ENCODE measurements at regions not wholly inside any gene's neighbourhood (a gene's known extent, or its start where the extent isn't known, plus 50 kb on each side); places are given as distances from the start of the nearest gene placed in this dataset.

- no peak for TF ChIP-seq EZH2 (IDR thresholded peaks at IDR 0.05; ENCODE audit: borderline replicate concordance, insufficient read depth, low read depth, low read length, poor library complexity, severe bottlenecking)
- TF ChIP-seq CTCF (IDR thresholded peaks at IDR 0.05) = no peak
Observed at GRCh38 chr1:106961646-106962045, 94.8 kb upstream of the PRMT6 start.
